Upper lobe of left lung (tissue), 4 donors: ENCODE measurements at regions not wholly inside any gene's neighbourhood (a gene's known extent, or its start where the extent isn't known, plus 50 kb on each side); places are given as distances from the start of the nearest gene placed in this dataset.
"Not testable (repeated sequence)": the region's sequence is repeated elsewhere in the genome, so short reads cannot be mapped to it uniquely, and the experiment has no call there.

Source experiments
- CTCF ChIP-seq, 6 experiments: fragments of 450-650 bp in 4 of 6; fragments of 200-600 bp in 2 of 6; sonication (generic) in 2 of 6; IDR thresholded peaks; one replicate each; pipeline ENCODE4 v1.5.1; 2016 to 2019; ENCODE audit warnings: antibody characterized with exemption in 6 of 6
- POLR2AphosphoS5 ChIP-seq, 2 donors: sonication (generic); formaldehyde crosslinking; IDR thresholded peaks; one replicate each; pipeline ENCODE4 v1.5.1; 2017; ENCODE audit warnings: antibody characterized with exemption in 2 of 2

GRCh38 chr22:48716154-48716553 is 1111.5 kb downstream of the BRD1 start:
- TF ChIP-seq CTCF, POLR2AphosphoS5 (IDR thresholded peaks at IDR 0.05): not testable (repeated sequence)
